ENCODE measurements at regions not wholly inside any gene's neighbourhood (a gene's known extent, or its start where the extent isn't known, plus 50 kb on each side); places are given as distances from the start of the nearest gene placed in this dataset.

DNA sequence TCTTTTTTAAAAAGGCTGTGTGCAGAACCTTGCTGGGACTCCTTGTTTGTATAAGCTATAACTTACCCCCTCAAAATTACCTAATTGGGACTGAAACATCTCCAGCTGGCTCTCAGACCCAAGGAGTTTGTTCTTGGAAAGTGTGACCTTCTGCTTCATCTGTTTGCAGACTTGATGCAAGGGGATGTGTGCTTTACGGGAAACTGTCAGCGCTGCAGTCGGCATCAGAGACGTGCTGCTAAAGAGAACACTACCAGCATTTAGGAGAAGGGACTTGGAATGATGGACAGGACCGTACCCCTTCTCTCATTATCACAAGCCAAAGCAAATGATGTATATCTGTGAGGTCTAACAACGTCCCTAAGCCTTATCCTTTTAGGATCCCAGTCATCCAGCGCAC lies 174.2 kb upstream of the PARP11 start:
- no peak for DNase-seq (ENCODE audit: low spot score in 2 of 2)
- Histone ChIP-seq H3K36me3 (no peaks in the 10 kb centered on the region), H3K27ac (no peak overlapping the region), H3K27me3 (peaks cover 0 to 8% of the 10 kb centered on the region in 2 donors), H3K9me3 (no peaks in the 10 kb centered on the region), H3K4me1 (no peaks in the 10 kb centered on the region), H3K4me3 (no peak overlapping the region)
- TF ChIP-seq CTCF (IDR thresholded peaks at IDR 0.05) = no peak
- no peak for TF ChIP-seq POLR2A (IDR thresholded peaks at IDR 0.05)
- TF ChIP-seq POLR2AphosphoS5 (IDR thresholded peaks at IDR 0.05) = no peak
- intact Hi-C loops (cut with DNase I; ENCODE audit: low total_unique reads) = no loop called here

- no peak for TF ChIP-seq POLR2A (IDR thresholded peaks at IDR 0.05)
- H3K9me3 ChIP-seq = no peaks in the 10 kb centered on the region
- H3K4me3 ChIP-seq = no peak overlapping the region
- intact Hi-C loops (cut with DNase I; ENCODE audit: low total_unique reads) = no loop called here
- H3K27me3 ChIP-seq = peaks cover 0 to 8% of the 10 kb centered on the region in 2 donors
- H3K36me3 ChIP-seq = no peaks in the 10 kb centered on the region
- no peaks in the 10 kb centered on the region for H3K4me1 ChIP-seq
- DNase-seq (ENCODE audit: low spot score in 2 of 2) = no peak
- no peak overlapping the region for H3K27ac ChIP-seq
These were observed 173.3 kb upstream of the PARP11 start for GRCh38 chr12:4046495-4046840.

- H3K36me3 ChIP-seq = no peaks in the 10 kb centered on the region
- no peaks in the 10 kb centered on the region for H3K4me1 ChIP-seq
- no peak overlapping the region for H3K4me3 ChIP-seq
- intact Hi-C loops (cut with DNase I; ENCODE audit: low total_unique reads) = no loop called here
- no peak for DNase-seq (ENCODE audit: low spot score in 2 of 2)
- no peaks in the 10 kb centered on the region for H3K9me3 ChIP-seq
- H3K27me3 ChIP-seq = peaks cover 0 to 8% of the 10 kb centered on the region in 2 donors
- H3K27ac ChIP-seq = no peak overlapping the region
- TF ChIP-seq CTCF (IDR thresholded peaks at IDR 0.05) = no peak
- TF ChIP-seq POLR2A (IDR thresholded peaks at IDR 0.05) = no peak
- no peak for TF ChIP-seq POLR2AphosphoS5 (IDR thresholded peaks at IDR 0.05)
These were observed 172.7 kb upstream of the PARP11 start for GRCh38 chr12:4045786-4046494.

- no peak overlapping the region for H3K27ac ChIP-seq
- no peaks in the 10 kb centered on the region for H3K9me3 ChIP-seq
- H3K4me1 ChIP-seq = no peaks in the 10 kb centered on the region
- H3K36me3 ChIP-seq = no peaks in the 10 kb centered on the region
- no peak for DNase-seq (ENCODE audit: low spot score in 2 of 2)
- peaks cover 0 to 8% of the 10 kb centered on the region in 2 donors for H3K27me3 ChIP-seq
- no peak for TF ChIP-seq POLR2AphosphoS5 (IDR thresholded peaks at IDR 0.05)
- no peak for TF ChIP-seq CTCF (IDR thresholded peaks at IDR 0.05)
- no peak for TF ChIP-seq POLR2A (IDR thresholded peaks at IDR 0.05)
- intact Hi-C loops (cut with DNase I; ENCODE audit: low total_unique reads) = no loop called here
- no peak overlapping the region for H3K4me3 ChIP-seq
These were observed 171.8 kb upstream of the PARP11 start for GRCh38 chr12:4044736-4045730.

- intact Hi-C loops (cut with DNase I; ENCODE audit: low total_unique reads) = no loop called here
These were observed 170.9 kb upstream of the PARP11 start for GRCh38 chr12:4044101-4044500.

More at GRCh38 chr12:4044101-4044500, 170.9 kb upstream of the PARP11 start:
- TF ChIP-seq POLR2A (IDR thresholded peaks at IDR 0.05) (no peak), CTCF (IDR thresholded peaks at IDR 0.05) (no peak)
- Histone ChIP-seq H3K4me3 (no peak overlapping the region), H3K27me3 (peaks cover 0 to 8% of the 10 kb centered on the region in 2 donors), H3K36me3 (no peaks in the 10 kb centered on the region), H3K4me1 (no peaks in the 10 kb centered on the region), H3K27ac (no peak overlapping the region), H3K9me3 (no peaks in the 10 kb centered on the region)
- no peak for DNase-seq (ENCODE audit: low spot score in 2 of 2)

Measured in breast epithelium (tissue), 4 donors.